ENCODE measurements at regions not wholly inside any gene's neighbourhood (a gene's known extent, or its start where the extent isn't known, plus 50 kb on each side); places are given as distances from the start of the nearest gene placed in this dataset.

DNA sequence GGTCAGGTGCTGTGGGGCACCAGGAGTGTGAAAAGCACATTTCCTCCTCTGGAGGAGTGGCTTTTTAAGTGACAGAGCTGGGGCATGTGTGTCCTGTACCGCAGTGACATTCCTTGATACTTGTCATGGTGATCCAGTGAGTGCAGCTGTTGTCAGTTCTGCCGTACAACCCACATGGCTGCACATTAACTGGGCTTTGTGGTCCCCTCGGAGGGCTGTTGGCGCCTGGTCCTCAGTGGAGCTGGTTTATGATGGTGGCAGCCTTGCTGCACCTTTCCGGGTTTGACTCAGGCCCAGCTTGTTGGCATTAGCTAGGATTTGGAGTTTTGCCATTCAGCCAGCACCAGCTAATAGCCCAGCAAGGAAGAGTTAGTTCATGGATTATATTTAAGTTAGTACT is 77.0 kb downstream of the SLC25A47 start:
- Histone ChIP-seq H3K9me3 (ENCODE audit: insufficient read depth, low read length) (no peaks in the 10 kb centered on the region), H3K9ac (ENCODE audit: insufficient read length, low read depth) (no peak overlapping the region), H3K4me1 (ENCODE audit: insufficient read depth, insufficient read length) (peaks cover 6% of the 10 kb centered on the region), H3K27me3 (ENCODE audit: insufficient read depth, insufficient read length) (no peaks in the 10 kb centered on the region), H3K4me3 (ENCODE audit: insufficient read length, low read depth) (no peak overlapping the region), H3K36me3 (ENCODE audit: insufficient read depth, insufficient read length, low read length) (no peaks in the 10 kb centered on the region)
- no peak for DNase-seq (ENCODE audit: low read depth, low spot score)
- TF ChIP-seq SUZ12 (IDR thresholded peaks at IDR 0.05; ENCODE audit: extremely low read depth, insufficient read depth, insufficient read length) (no peak), YY1 (IDR thresholded peaks at IDR 0.05; ENCODE audit: insufficient read depth, insufficient read length) (no peak), ZNF274 (IDR thresholded peaks at IDR 0.05; ENCODE audit: low read depth, low read length) (no peak)

DNA sequence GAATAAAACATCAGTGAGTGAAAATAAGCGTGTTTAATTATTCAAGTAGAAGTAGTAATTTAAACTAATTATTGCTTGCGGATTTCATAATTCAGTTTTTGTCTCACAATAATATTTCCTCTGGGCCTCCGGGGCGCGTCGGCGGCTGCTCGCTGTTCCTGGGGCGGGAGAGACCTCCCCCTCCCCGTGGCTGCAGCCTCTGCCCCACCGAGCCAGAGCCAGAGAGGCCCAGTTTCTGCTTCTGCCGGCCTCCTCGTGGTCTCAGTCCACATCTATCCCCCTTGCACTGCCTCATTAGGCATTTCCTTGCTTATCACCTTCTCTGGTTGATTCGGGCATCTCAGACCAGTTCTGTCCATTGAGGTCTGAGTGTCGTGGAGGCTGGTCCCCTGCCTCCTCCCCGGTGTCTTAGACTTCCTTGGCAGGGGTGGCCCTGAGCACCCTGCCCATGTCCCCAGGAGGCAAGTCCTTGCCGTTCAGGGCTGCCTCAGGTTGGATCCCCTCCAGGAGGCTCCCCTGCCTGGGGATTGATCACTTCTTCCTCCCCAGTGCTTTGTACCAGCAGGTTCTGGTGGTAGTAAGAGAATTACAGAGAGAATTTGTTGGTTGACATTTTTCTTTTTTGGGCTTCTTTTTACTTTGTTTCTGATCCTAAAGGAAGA is 78.0 kb downstream of the SLC25A47 start:
- no peak overlapping the region for H3K9ac ChIP-seq (ENCODE audit: insufficient read length, low read depth)

DNA sequence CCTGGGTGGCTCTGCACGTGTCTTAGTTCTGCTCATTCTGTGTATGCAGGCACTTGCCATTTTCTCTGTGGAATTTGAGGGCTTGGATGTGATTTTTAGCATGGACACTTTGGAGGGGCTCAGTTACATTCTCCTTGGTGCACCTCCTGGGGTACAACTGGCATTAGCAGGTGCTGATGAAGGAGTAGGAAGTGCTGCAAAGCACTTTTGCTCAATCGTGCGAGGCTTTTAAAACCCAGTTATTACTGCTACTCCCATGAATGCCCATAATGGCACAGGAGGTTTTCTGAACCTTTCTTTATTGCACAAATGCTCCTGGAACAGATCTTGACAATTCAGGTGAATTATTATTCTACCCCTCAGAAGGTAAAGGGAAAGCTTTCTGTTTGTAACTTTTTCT is 78.7 kb downstream of the SLC25A47 start:
- H3K4me1 ChIP-seq (ENCODE audit: insufficient read depth, insufficient read length) = peaks cover 6% of the 10 kb centered on the region
- H3K9me3 ChIP-seq (ENCODE audit: insufficient read depth, low read length) = no peaks in the 10 kb centered on the region
- no peak overlapping the region for H3K4me3 ChIP-seq (ENCODE audit: insufficient read length, low read depth)
- TF ChIP-seq YY1 (IDR thresholded peaks at IDR 0.05; ENCODE audit: insufficient read depth, insufficient read length) (no peak), ZNF274 (IDR thresholded peaks at IDR 0.05; ENCODE audit: low read depth, low read length) (no peak), SUZ12 (IDR thresholded peaks at IDR 0.05; ENCODE audit: extremely low read depth, insufficient read depth, insufficient read length) (no peak)
- H3K27me3 ChIP-seq (ENCODE audit: insufficient read depth, insufficient read length) = no peaks in the 10 kb centered on the region
- H3K9ac ChIP-seq (ENCODE audit: insufficient read length, low read depth) = no peak overlapping the region
- H3K36me3 ChIP-seq (ENCODE audit: insufficient read depth, insufficient read length, low read length) = no peaks in the 10 kb centered on the region
- no peak for DNase-seq (ENCODE audit: low read depth, low spot score)

More for the DNA sequence above, 78.0 kb downstream of the SLC25A47 start:
- TF ChIP-seq ZNF274 (IDR thresholded peaks at IDR 0.05; ENCODE audit: low read depth, low read length) = no peak
- TF ChIP-seq SUZ12 (IDR thresholded peaks at IDR 0.05; ENCODE audit: extremely low read depth, insufficient read depth, insufficient read length) = no peak
- no peak for TF ChIP-seq YY1 (IDR thresholded peaks at IDR 0.05; ENCODE audit: insufficient read depth, insufficient read length)
- H3K27me3 ChIP-seq (ENCODE audit: insufficient read depth, insufficient read length) = no peaks in the 10 kb centered on the region
- no peak for DNase-seq (ENCODE audit: low read depth, low spot score)
- H3K9me3 ChIP-seq (ENCODE audit: insufficient read depth, low read length) = no peaks in the 10 kb centered on the region
- no peak overlapping the region for H3K4me3 ChIP-seq (ENCODE audit: insufficient read length, low read depth)
- H3K36me3 ChIP-seq (ENCODE audit: insufficient read depth, insufficient read length, low read length) = no peaks in the 10 kb centered on the region
- H3K4me1 ChIP-seq (ENCODE audit: insufficient read depth, insufficient read length) = peaks cover 6% of the 10 kb centered on the region

DNA sequence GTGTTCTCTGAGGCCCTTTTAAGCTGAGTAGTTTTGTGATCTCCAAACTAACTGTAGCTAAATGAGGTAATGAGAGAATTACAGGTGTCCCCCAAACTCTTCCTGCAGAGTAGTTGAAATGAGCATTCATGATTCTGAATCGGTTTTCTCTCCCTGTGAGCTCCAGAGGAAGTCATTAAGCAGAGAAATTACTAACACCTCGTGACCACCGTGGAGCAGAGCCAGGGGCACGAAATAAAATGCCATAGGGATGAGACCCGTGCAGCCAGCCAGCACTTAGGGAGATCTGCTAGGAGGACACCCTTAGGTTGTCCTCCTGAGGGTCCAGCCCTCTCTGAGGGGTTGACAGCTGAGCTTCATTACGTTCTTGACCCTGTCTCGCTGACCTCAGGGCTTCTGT is 79.5 kb downstream of the SLC25A47 start:
- Histone ChIP-seq H3K4me3 (ENCODE audit: insufficient read length, low read depth) (no peak overlapping the region), H3K27me3 (ENCODE audit: insufficient read depth, insufficient read length) (no peaks in the 10 kb centered on the region), H3K4me1 (ENCODE audit: insufficient read depth, insufficient read length) (peaks cover 6% of the 10 kb centered on the region), H3K9ac (ENCODE audit: insufficient read length, low read depth) (no peak overlapping the region), H3K9me3 (ENCODE audit: insufficient read depth, low read length) (no peaks in the 10 kb centered on the region), H3K36me3 (ENCODE audit: insufficient read depth, insufficient read length, low read length) (no peaks in the 10 kb centered on the region)
- TF ChIP-seq ZNF274 (IDR thresholded peaks at IDR 0.05; ENCODE audit: low read depth, low read length) (no peak), YY1 (IDR thresholded peaks at IDR 0.05; ENCODE audit: insufficient read depth, insufficient read length) (no peak), SUZ12 (IDR thresholded peaks at IDR 0.05; ENCODE audit: extremely low read depth, insufficient read depth, insufficient read length) (no peak)
- DNase-seq (ENCODE audit: low read depth, low spot score) = no peak

DNA sequence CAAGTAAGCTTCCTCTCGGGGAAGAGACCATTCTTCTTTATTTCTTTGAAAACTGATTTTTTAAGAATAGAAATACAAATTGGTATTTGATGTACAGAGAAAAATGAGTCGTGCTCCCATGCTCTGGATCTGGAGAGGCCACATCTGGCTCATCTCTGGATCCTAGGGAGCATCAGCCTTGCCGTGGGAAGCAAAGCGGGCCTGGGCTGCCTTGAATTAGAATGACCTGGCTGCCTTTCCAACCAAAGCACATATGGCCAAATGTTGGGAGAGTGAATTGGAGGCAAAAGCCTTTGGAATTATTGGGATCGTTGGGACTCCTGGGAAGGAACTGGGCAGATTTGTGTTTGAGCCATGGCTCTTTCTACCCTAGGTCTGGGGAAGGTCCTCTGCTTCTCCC is 80.0 kb downstream of the SLC25A47 start:
- no peak for DNase-seq (ENCODE audit: low read depth, low spot score)
- Histone ChIP-seq H3K4me3 (ENCODE audit: insufficient read length, low read depth) (no peak overlapping the region), H3K9ac (ENCODE audit: insufficient read length, low read depth) (no peak overlapping the region), H3K27me3 (ENCODE audit: insufficient read depth, insufficient read length) (no peaks in the 10 kb centered on the region), H3K36me3 (ENCODE audit: insufficient read depth, insufficient read length, low read length) (no peaks in the 10 kb centered on the region), H3K4me1 (ENCODE audit: insufficient read depth, insufficient read length) (peaks cover 9% of the 10 kb centered on the region), H3K9me3 (ENCODE audit: insufficient read depth, low read length) (no peaks in the 10 kb centered on the region)
- TF ChIP-seq SUZ12 (IDR thresholded peaks at IDR 0.05; ENCODE audit: extremely low read depth, insufficient read depth, insufficient read length) = no peak
- no peak for TF ChIP-seq YY1 (IDR thresholded peaks at IDR 0.05; ENCODE audit: insufficient read depth, insufficient read length)
- no peak for TF ChIP-seq ZNF274 (IDR thresholded peaks at IDR 0.05; ENCODE audit: low read depth, low read length)

DNA sequence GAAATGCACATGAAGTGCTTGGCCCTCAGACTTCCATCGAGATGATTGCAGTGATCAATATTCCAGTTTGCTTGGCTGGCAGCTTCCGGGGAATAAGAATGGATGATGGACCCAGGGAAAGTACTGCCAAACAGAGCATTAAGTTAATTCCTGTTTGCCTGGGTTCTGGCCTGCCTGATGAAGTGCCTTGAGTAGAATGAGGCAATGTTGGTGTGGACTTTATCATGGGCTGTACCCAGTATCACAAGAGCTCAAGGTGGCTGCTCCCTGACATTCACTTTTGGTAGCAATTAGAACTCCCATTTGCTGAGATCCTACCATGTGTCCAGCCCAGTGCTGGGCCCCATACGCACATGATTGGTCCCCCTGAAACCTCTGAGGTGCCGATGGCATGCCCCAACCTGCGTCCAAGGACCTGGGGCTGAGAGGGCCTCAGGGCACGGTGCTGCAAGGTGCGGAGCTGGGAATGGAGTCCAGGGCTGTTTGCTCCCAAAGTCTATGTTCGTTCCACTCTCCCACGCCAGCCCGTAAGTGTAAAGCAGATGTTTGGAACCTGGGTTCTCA is 80.7 kb downstream of the SLC25A47 start:
- Histone ChIP-seq H3K9ac (ENCODE audit: insufficient read length, low read depth) (no peak overlapping the region), H3K4me1 (ENCODE audit: insufficient read depth, insufficient read length) (peaks cover 9% of the 10 kb centered on the region), H3K27me3 (ENCODE audit: insufficient read depth, insufficient read length) (no peaks in the 10 kb centered on the region), H3K36me3 (ENCODE audit: insufficient read depth, insufficient read length, low read length) (no peaks in the 10 kb centered on the region), H3K9me3 (ENCODE audit: insufficient read depth, low read length) (no peaks in the 10 kb centered on the region), H3K4me3 (ENCODE audit: insufficient read length, low read depth) (no peak overlapping the region)
- no peak for DNase-seq (ENCODE audit: low read depth, low spot score)
- TF ChIP-seq ZNF274 (IDR thresholded peaks at IDR 0.05; ENCODE audit: low read depth, low read length) = no peak
- no peak for TF ChIP-seq SUZ12 (IDR thresholded peaks at IDR 0.05; ENCODE audit: extremely low read depth, insufficient read depth, insufficient read length)
- no peak for TF ChIP-seq YY1 (IDR thresholded peaks at IDR 0.05; ENCODE audit: insufficient read depth, insufficient read length)

DNA sequence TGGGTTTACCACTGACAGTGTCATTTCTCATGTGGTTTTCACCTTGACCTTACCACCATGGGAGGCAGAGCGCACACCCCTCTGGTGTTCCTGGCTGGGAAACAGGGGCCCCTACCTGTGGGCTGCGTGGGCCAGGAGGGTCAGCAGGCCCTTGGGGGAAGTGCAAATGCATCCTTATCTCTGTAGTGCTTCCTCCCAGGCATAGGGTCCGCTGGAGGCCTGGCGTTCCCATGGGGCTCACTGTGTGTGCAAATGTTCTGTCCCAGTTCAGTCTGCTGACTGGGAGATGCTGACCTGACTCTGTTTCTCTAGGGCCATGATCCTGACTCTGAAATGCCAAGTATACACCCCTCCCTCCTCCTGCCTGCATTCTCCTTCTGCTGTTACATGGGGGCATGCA is 81.3 kb downstream of the SLC25A47 start:
- Histone ChIP-seq H3K36me3 (ENCODE audit: insufficient read depth, insufficient read length, low read length) (no peaks in the 10 kb centered on the region), H3K4me1 (ENCODE audit: insufficient read depth, insufficient read length) (peaks cover 9% of the 10 kb centered on the region), H3K27me3 (ENCODE audit: insufficient read depth, insufficient read length) (no peaks in the 10 kb centered on the region), H3K9ac (ENCODE audit: insufficient read length, low read depth) (no peak overlapping the region), H3K4me3 (ENCODE audit: insufficient read length, low read depth) (no peak overlapping the region), H3K9me3 (ENCODE audit: insufficient read depth, low read length) (no peaks in the 10 kb centered on the region)
- TF ChIP-seq ZNF274 (IDR thresholded peaks at IDR 0.05; ENCODE audit: low read depth, low read length) (no peak), YY1 (IDR thresholded peaks at IDR 0.05; ENCODE audit: insufficient read depth, insufficient read length) (no peak), SUZ12 (IDR thresholded peaks at IDR 0.05; ENCODE audit: extremely low read depth, insufficient read depth, insufficient read length) (no peak)
- DNase-seq (ENCODE audit: low read depth, low spot score) = no peak

Data from NT2/D1 (cell line).